ENCODE measurements at regions not wholly inside any gene's neighbourhood (a gene's known extent, or its start where the extent isn't known, plus 50 kb on each side); places are given as distances from the start of the nearest gene placed in this dataset.

DNA sequence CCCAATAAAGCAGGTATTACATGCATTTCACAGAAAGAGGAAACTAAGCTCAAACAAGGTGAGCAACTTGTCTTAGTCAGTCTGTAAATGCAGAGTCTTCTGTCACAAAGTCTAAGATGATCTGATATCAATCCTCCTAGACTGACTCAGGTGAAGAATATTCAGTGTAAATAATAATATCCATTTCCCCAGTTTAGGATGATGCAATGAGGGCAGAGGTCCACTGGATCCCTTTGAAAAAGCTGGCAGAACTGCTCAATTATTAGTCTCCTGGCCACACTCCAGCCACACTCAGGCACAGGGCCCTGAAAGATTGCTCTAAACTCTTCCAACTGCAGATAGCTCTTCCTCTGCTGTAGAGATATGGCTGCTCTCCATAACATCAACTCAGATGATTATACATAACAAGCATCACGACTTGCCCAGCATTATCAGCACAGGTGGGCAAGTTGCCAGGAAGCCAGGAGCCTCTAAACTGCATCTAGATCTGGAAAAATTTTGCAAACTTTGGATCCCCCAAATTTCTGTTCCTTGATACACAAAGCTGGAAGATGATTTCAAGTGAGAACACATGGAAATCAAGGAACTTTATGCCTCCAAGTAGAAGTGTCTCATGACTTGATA is 129.8 kb upstream of the CPNE4 start (continued):
- TF ChIP-seq, protein P1, sequence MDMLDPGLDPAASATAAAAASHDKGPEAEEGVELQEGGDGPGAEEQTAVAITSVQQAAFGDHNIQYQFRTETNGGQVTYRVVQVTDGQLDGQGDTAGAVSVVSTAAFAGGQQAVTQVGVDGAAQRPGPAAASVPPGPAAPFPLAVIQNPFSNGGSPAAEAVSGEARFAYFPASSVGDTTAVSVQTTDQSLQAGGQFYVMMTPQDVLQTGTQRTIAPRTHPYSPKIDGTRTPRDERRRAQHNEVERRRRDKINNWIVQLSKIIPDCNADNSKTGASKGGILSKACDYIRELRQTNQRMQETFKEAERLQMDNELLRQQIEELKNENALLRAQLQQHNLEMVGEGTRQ (IDR thresholded peaks at IDR 0.05; ENCODE audit: borderline replicate concordance, low read depth, low read length) = no peak
- TF ChIP-seq MXI1 (IDR thresholded peaks at IDR 0.05; ENCODE audit: low read depth, low read length) = no peak
- TF ChIP-seq GATA2 (CRISPR knock-in tag; IDR thresholded peaks at IDR 0.05) = no peak
- no peak for TF ChIP-seq TAF1 (IDR thresholded peaks at IDR 0.05; ENCODE audit: borderline replicate concordance, low read depth, low read length)
- TF ChIP-seq RXRA (IDR thresholded peaks at IDR 0.05; ENCODE audit: borderline replicate concordance, low read depth) = no peak
- TF ChIP-seq EP300 (IDR thresholded peaks at IDR 0.05; ENCODE audit: borderline replicate concordance in 1 of 2, low read depth in 1 of 2, low read length in 1 of 2) = no peak

DNA sequence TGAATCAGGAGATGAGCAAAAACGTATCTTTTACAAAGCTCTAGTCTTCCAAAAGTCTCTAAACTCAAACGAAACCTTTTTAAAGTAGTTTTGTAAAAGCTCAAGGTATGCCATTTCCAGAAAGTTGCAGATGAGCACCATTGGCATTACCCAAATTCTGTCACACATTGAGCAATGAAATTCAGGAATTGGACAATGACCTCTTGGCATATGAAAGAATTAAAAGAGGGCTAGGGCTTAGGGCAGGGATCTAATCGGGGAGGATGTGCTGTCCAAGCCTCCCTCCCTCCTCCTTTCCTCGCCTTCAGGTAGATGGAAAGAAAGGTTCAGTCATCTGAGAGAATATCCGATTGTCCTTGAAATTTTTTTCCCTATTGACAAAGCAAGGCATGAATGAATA is 133.1 kb upstream of the CPNE4 start:
- Histone ChIP-seq H3K9me2 (no peaks in the 10 kb centered on the region), H3K79me2 (ENCODE audit: insufficient read depth) (no peaks in the 10 kb centered on the region), H3K36me3 (replicated peaks in 1 of 2; ENCODE audit: control insufficient read depth in 1 of 2, insufficient read depth in 2 of 2, low read length in 1 of 2) (no peaks in the 10 kb centered on the region), H3K9ac (no peak overlapping the region), H3K4me1 (ENCODE audit: control insufficient read depth in 1 of 2, insufficient read depth in 2 of 2, low read depth in 1 of 2, low read length in 1 of 2) (no peaks in the 10 kb centered on the region), H3K27me3 (ENCODE audit: insufficient read depth) (no peaks in the 10 kb centered on the region), H4K20me1 (ENCODE audit: insufficient read depth) (no peaks in the 10 kb centered on the region), H3K4me3 (ENCODE audit: low read depth in 2 of 2, low read length in 1 of 2) (no peak overlapping the region), H3K27ac (ENCODE audit: low read depth in 2 of 2, low read length in 1 of 2) (no peak overlapping the region), H2AFZ (ENCODE audit: low read depth) (no peak overlapping the region), H3K9me3 (no peaks in the 10 kb centered on the region), H3K4me2 (no peak overlapping the region), H3F3A (replicated peaks; ENCODE audit: insufficient read depth) (no peaks in the 10 kb centered on the region)
- TF ChIP-seq TEAD4 (IDR thresholded peaks at IDR 0.05; ENCODE audit: borderline replicate concordance, insufficient read depth) (no peak), NRF1 (IDR thresholded peaks at IDR 0.05; ENCODE audit: low read depth, low read length) (no peak), TAF1 (IDR thresholded peaks at IDR 0.05; ENCODE audit: borderline replicate concordance, low read depth, low read length) (no peak), MXI1 (IDR thresholded peaks at IDR 0.05; ENCODE audit: low read depth, low read length) (no peak), EP300 (IDR thresholded peaks at IDR 0.05; ENCODE audit: borderline replicate concordance in 1 of 2, low read depth in 1 of 2, low read length in 1 of 2) (no peak), FOSL2 (IDR thresholded peaks at IDR 0.05; ENCODE audit: borderline replicate concordance, low read depth) (no peak), CHD2 (IDR thresholded peaks at IDR 0.05; ENCODE audit: low read length, partially characterized antibody) (no peak), RAD21 (IDR thresholded peaks at IDR 0.05; ENCODE audit: low read length) (no peak), GATA2 (CRISPR knock-in tag; IDR thresholded peaks at IDR 0.05) (no peak), FOXJ3 (CRISPR knock-in tag; IDR thresholded peaks at IDR 0.05) (no peak), MEF2A (IDR thresholded peaks at IDR 0.05; ENCODE audit: borderline replicate concordance, low read depth) (no peak), RXRA (IDR thresholded peaks at IDR 0.05; ENCODE audit: borderline replicate concordance, low read depth) (no peak), GABPA (IDR thresholded peaks at IDR 0.05; ENCODE audit: low read depth) (no peak), NFIC (IDR thresholded peaks at IDR 0.05; ENCODE audit: borderline replicate concordance) (no peak)
- TF ChIP-seq, protein P2, sequence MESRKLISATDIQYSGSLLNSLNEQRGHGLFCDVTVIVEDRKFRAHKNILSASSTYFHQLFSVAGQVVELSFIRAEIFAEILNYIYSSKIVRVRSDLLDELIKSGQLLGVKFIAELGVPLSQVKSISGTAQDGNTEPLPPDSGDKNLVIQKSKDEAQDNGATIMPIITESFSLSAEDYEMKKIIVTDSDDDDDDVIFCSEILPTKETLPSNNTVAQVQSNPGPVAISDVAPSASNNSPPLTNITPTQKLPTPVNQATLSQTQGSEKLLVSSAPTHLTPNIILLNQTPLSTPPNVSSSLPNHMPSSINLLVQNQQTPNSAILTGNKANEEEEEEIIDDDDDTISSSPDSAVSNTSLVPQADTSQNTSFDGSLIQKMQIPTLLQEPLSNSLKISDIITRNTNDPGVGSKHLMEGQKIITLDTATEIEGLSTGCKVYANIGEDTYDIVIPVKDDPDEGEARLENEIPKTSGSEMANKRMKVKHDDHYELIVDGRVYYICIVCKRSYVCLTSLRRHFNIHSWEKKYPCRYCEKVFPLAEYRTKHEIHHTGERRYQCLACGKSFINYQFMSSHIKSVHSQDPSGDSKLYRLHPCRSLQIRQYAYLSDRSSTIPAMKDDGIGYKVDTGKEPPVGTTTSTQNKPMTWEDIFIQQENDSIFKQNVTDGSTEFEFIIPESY (IDR thresholded peaks at IDR 0.05; ENCODE audit: borderline replicate concordance, low read depth) = no peak
- TF ChIP-seq, protein P3, sequence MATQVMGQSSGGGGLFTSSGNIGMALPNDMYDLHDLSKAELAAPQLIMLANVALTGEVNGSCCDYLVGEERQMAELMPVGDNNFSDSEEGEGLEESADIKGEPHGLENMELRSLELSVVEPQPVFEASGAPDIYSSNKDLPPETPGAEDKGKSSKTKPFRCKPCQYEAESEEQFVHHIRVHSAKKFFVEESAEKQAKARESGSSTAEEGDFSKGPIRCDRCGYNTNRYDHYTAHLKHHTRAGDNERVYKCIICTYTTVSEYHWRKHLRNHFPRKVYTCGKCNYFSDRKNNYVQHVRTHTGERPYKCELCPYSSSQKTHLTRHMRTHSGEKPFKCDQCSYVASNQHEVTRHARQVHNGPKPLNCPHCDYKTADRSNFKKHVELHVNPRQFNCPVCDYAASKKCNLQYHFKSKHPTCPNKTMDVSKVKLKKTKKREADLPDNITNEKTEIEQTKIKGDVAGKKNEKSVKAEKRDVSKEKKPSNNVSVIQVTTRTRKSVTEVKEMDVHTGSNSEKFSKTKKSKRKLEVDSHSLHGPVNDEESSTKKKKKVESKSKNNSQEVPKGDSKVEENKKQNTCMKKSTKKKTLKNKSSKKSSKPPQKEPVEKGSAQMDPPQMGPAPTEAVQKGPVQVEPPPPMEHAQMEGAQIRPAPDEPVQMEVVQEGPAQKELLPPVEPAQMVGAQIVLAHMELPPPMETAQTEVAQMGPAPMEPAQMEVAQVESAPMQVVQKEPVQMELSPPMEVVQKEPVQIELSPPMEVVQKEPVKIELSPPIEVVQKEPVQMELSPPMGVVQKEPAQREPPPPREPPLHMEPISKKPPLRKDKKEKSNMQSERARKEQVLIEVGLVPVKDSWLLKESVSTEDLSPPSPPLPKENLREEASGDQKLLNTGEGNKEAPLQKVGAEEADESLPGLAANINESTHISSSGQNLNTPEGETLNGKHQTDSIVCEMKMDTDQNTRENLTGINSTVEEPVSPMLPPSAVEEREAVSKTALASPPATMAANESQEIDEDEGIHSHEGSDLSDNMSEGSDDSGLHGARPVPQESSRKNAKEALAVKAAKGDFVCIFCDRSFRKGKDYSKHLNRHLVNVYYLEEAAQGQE (IDR thresholded peaks at IDR 0.05; ENCODE audit: low read depth, low read length) = no peak
- TF ChIP-seq, protein P4, sequence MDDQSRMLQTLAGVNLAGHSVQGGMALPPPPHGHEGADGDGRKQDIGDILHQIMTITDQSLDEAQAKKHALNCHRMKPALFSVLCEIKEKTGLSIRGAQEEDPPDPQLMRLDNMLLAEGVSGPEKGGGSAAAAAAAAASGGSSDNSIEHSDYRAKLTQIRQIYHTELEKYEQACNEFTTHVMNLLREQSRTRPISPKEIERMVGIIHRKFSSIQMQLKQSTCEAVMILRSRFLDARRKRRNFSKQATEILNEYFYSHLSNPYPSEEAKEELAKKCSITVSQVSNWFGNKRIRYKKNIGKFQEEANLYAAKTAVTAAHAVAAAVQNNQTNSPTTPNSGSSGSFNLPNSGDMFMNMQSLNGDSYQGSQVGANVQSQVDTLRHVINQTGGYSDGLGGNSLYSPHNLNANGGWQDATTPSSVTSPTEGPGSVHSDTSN (IDR thresholded peaks at IDR 0.05) = no peak
- WGBS (ENCODE audit: low lambda C conversion rate) = 29% methylated on average over 5 of the region's 5 CpGs
- POLR2A ChIA-PET = no interaction called here
- no peak for DNase-seq
- CTCF ChIA-PET = interaction anchor here (1.1 kb wide), 1 partner anchor 129 kb away, joined by 3 read pairs; no protein-coding TSS in a partner anchor
